ENCODE measurements at regions not wholly inside any gene's neighbourhood (a gene's known extent, or its start where the extent isn't known, plus 50 kb on each side); places are given as distances from the start of the nearest gene placed in this dataset.

- no peak for TF ChIP-seq CTCF (IDR thresholded peaks at IDR 0.05)
- no peak for TF ChIP-seq POLR2A (IDR thresholded peaks at IDR 0.05)
Observed at GRCh38 chr13:110809871-110810486, 96.5 kb downstream of the ING1 start.

Data from tibial nerve (tissue), 3 donors.